SKM-1 (cell line): ENCODE measurements at regions not wholly inside any gene's neighbourhood (a gene's known extent, or its start where the extent isn't known, plus 50 kb on each side); places are given as distances from the start of the nearest gene placed in this dataset.
"Not testable (repeated sequence)": the region's sequence is repeated elsewhere in the genome, so short reads cannot be mapped to it uniquely, and the experiment has no call there.

Experiments used
- DNase-seq: peaks from one replicate; lab custom pipeline; 2025; ENCODE audit not compliant: unreplicated experiment; lab: John Stamatoyannopoulos, UW

- DNase-seq: no peak
These were observed 307.3 kb downstream of the RAPGEF2 start for GRCh38 chr4:159410076-159410777.

GRCh38 chr4:159410891-159411290, 308.0 kb downstream of the RAPGEF2 start:
- no peak for DNase-seq

DNA sequence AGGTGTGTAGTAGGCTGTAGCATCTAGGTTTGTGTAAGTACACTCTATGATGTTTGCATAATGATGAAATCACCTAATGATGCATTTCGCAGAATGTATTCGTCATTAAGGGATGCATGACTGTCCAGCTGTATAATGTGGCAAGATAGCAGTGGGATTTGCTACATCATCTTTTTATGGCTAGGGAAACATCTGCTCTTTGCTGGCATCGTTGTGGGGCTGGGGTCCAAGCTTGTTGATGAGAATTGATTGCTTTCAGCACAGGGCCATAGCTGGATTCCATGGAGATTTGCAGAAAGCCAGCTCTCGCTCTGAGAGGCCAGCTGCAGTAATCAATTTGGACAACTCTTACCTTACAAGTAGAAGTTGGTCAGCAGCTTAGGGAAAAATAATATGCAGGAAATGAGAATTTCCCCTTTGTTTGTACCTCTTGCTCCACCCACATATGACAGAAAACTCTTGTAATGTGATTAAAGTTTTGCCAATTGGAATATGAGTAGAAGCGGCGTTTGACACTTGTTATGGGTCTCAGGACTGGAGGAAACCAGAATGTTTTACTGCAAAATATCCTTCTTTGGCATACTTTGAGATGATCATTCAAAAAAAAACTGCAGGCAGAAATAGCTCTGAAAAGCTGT, 310.5 kb downstream of the RAPGEF2 start:
- DNase-seq: no peak

DNA sequence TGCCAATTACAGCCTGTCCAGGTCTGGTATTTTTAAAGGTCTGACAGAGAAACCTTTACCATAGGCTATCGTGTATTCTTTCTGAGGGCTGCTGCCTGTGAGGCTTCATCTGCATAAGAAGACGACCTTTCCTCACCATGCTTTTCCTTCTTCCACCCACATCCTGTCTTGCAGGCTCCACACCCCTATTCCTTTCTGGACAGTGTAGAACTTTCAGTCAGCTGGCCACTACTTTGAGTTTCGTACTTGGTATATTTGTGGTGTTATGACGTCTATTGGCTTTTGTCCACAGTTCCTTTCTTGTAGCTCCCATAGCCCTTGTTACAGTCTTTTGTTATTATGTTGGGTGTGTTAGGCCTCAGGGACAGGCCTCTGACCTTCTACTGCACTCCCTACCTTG, 311.4 kb downstream of the RAPGEF2 start:
- no peak for DNase-seq

DNA sequence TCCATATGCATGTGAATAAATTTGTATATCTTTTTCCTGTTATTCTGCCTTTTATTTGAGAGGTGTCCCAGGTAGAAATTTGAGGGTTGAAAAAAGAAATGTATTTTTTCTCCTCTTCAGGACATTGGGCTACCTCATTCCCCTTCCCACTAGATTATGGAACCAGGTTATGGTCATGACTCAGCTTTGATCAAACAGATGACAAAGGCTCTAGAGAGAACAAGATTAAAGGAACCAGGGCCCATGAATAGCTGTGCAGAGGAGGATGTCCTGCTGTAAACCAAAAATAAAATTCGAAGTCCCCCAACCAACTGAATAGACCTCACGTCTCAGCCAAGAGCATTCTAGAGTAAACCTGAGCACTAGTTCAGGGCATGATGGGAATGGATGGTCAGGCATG, 313.2 kb downstream of the RAPGEF2 start:
- no peak for DNase-seq

- no peak for DNase-seq
These were observed 314.1 kb downstream of the RAPGEF2 start for GRCh38 chr4:159416996-159417395.

GRCh38 chr4:159420162-159421057, 317.5 kb downstream of the RAPGEF2 start:
- DNase-seq: no peak

DNA sequence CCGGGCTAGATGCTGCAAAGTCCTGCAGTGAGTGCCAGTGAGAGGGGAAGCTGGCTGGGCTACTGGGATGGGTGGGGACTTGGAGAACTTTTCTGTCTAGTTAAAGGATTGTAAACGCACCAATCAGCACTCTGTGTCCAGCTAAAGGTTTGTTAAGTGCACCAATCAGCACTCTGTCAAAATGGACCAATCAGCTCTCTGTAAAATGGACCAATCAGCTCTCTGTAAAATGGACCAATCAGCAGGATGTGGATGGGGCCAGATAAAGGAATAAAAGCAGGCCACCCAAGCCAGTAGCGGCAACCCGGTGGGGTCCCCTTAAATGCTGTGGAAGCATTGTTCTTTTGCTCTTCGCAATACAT, 318.2 kb downstream of the RAPGEF2 start:
- not testable (repeated sequence) for DNase-seq

- DNase-seq: no peak
These were observed 319.1 kb downstream of the RAPGEF2 start for GRCh38 chr4:159422019-159422418.

DNA sequence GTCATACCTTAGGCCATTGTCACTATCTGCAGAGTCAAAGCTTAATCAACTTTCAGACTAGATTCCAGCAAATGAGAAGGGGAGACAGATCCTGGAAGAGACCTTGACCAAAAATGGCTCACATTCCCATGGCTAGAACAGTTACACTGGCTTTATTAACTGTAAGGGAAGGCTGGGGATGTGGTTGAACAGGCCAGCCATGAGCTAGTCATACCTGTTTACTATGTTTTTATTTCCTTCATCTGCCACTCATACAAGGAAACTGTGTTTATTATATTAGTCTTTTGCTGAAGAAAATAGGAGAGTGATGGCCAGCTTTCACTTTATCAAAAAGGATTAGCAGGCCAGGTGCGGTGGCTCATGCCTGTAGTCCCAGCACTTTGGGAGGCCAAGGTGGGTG, 319.7 kb downstream of the RAPGEF2 start:
- DNase-seq: no peak

GRCh38 chr4:159425737-159426305, 322.9 kb downstream of the RAPGEF2 start:
- DNase-seq: no peak

DNA sequence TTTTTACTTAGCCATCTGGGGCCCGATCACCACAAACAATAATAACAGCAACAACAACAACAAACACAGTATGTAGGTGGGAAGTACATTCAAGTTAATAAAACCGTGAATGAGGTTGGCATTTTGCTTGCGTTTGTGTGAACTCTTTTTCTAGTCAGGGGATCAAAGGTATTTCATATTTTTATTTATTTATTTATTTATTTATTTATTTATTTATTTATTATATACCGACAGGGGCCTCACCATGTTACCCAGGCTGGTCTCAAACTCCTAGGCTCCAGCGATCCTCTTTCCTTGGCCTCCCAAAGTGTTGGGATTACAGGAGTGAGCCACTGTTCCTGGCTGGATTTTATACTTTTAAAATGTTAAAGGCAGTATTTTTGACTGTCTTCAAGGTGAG, 325.4 kb downstream of the RAPGEF2 start:
- DNase-seq: no peak

GRCh38 chr4:159428975-159429692, 326.3 kb downstream of the RAPGEF2 start:
- DNase-seq: no peak

DNA sequence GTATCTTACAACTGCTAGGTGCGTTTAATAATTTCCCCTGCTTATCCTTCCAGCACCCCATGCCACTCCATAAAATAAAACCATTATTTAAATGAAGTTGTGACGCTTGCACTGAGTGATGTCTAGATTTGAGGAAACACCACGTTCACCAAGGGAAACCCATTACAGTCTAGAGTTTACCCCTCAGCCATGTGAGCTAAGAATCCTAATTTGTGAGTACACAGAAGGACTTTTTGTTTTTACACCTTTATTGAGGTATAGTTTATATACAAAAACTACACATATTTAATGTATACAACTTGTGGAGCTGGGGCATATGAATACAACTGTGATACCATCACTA, 326.8 kb downstream of the RAPGEF2 start:
- DNase-seq: no peak

DNA sequence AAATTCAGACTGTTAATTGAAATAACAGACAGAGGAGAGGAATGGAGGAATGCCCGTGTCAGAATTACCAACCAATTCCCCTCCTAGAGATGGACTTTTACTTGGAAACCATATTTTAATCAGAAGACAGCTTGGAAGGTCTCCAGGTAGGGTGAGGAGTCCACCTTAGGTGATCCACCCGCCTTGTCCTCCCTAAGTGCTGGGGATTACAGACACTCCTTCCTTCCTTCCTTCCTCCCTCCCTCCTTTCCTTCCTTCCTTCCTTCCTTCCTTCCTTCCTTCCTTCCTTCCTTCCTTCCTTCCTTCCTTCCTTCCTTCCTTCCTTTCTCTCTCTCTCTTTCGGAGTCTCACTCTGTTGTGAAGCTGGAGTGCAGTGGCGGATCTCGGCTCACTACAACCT, 328.0 kb downstream of the RAPGEF2 start:
- no peak for DNase-seq

DNA sequence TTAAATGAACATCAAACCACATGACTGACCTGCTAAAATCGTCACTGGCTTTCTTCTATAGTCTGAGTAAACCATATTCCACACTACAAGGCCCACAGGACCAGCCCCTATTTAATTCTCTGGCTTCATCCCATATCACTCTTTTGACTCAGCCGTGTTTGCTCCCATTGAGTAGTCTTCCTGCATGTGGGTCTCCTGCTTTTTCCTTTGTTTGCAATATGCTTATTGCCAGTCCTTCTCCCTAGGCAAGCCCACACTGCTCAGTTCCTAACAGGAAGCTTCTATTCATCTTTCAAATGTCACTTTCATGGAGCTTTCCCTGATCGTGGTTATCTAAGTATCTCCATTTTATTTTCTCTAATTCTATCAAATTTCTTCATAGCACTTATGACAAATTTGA, 329.6 kb downstream of the RAPGEF2 start:
- no peak for DNase-seq

DNA sequence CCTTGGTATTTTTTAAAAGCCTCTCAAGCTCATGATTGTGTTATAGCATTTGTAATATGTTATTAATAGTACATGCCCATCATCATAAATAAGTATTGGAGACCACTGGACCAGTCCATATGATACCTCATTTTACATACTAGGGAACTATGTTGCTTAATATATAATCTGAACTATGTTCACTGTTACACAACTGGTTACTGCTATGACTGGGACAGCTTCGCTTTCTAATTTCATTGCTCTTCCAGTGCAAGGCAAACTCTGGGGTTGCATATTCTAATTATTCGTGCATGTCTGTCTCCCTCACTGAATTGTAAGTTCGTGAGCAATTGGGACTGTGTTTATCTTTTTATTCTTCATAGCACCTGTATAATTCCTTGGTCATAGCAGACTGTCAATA, 330.5 kb downstream of the RAPGEF2 start:
- no peak for DNase-seq

DNA sequence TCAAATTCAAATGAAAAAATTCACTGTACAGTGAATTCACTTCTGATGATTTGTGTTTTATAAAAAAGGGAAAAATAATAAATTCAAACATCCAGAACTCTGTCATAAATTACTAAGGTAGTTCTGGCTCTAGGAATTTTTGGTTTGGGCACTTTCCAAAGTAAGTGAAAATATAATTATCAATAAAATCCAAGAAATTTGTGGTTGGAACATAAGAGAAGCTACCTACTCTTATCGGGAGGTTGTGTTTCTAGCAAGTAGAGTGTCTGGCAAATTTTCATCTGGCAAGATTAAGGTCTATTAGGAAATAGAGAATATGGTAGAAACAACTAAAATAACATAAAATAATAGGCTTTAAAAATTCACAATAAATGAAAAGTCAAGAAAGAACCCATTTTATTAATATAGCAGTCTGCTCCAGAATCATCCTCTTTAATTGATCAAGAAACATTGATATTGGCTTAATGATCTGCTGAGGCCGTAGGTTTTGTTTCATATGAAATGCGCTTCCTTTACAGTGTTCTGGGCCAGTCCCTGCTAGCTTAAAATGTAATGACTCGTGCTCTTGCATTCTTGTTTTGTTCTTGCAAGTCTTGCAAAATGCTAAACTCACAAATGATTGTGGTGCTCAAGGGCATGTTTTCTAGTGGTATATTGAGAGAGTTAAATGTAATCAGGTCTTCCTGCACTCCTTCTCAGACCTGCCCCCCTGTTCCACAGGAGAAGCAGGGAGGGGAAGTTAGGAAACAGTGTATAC, 331.4 kb downstream of the RAPGEF2 start:
- no peak for DNase-seq

DNA sequence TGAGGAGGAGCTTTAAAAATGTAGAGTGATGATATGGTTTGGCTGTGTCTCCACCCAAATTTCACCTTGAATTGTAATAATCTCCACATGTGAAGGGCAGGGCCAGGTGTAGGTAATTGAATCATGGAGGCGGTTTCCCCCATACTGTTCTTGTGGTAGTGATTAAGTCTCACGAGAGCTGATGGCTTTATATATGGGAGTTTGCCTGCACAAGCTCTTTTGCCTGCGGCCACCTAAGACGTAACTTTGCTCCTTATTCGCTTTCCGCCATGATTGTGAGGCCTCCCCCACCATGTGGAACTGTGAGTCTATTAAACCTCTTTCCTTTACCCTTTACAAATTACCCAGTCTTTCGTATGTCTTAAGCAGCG, 332.0 kb downstream of the RAPGEF2 start:
- DNase-seq: no peak

DNA sequence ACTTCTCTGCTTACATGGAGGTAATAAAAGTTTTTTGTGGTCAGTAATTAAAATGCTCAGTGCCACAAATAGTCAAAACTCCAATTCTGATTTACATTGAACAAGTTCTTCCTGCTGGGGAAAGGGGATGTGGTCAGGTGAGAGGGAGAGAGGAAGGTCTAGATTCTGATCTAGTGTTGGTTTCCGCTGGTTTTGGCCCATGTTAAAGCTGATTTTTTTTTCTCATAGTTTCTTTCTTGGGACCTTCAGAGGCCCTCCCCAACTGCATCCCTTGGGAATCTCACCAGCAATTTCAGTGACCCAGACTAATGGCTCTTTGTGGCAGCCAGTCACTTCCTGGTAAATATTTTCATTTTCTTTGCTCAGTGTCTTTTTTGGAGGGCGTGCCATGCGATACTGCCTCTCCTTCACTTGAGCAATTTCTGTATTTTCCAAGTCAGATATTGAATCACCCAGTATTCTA, 332.7 kb downstream of the RAPGEF2 start:
- DNase-seq: no peak
